LNCAP (cell line): ENCODE measurements at regions not wholly inside any gene's neighbourhood (a gene's known extent, or its start where the extent isn't known, plus 50 kb on each side); places are given as distances from the start of the nearest gene placed in this dataset.

Experiments
- TF ChIP-seq, protein P1 (sequence below): fragments of 450-650 bp; IDR thresholded peaks from 2 replicates; pipeline ENCODE4 v1.5.1; 2017; ENCODE audit warnings: mild to moderate bottlenecking

DNA sequence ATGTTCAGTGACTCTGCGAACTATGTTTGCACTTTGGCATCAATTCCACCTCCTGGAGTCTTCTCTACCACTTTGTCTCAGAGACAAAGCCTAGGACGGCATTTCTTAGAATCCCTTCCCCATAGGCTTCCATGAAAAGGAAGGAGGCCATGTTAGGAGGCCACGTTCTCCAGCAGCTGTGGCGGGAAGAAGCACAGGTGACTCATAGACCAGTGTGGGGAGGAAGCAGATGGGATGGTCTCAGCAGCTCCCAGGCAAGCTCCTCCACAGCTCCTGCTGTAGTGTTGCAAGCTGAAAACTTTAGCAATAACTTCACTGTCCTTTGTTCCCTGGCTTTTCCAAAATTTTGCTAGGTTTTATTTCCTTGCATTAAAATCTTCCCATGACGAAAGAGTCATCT lies 781.3 kb upstream of the ID2 start:
- TF ChIP-seq, protein P1, sequence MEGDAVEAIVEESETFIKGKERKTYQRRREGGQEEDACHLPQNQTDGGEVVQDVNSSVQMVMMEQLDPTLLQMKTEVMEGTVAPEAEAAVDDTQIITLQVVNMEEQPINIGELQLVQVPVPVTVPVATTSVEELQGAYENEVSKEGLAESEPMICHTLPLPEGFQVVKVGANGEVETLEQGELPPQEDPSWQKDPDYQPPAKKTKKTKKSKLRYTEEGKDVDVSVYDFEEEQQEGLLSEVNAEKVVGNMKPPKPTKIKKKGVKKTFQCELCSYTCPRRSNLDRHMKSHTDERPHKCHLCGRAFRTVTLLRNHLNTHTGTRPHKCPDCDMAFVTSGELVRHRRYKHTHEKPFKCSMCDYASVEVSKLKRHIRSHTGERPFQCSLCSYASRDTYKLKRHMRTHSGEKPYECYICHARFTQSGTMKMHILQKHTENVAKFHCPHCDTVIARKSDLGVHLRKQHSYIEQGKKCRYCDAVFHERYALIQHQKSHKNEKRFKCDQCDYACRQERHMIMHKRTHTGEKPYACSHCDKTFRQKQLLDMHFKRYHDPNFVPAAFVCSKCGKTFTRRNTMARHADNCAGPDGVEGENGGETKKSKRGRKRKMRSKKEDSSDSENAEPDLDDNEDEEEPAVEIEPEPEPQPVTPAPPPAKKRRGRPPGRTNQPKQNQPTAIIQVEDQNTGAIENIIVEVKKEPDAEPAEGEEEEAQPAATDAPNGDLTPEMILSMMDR: no peak

DNA sequence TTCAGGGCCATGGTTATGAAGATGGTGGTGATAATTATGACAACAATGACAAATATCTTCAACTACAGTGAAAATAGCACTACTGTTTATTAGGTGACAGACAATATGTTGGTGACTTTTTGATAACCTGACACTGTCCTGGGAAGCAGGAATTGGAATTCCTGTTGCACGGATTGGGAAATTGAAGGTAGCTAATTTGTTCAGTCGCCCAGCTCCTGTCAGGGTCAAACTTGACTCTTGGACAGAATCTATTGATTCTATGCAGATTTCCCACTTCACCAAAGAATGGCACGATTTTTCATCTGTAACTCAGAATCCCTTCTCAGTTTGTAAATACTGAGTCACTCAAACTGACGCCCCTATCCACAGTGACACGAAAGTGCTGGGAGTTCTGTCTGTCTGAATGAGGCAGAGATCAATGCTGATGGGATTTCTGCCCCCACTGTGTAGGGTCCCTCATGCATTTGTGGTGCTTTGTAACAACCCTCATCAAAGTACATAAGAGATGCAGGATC lies 779.5 kb upstream of the ID2 start:
- TF ChIP-seq, protein P1: no peak

GRCh38 chr2:7904319-7904718 lies 777.5 kb upstream of the ID2 start:
- TF ChIP-seq, protein P1: no peak

GRCh38 chr2:7905756-7906155 lies 776.1 kb upstream of the ID2 start:
- TF ChIP-seq, protein P1: no peak

DNA sequence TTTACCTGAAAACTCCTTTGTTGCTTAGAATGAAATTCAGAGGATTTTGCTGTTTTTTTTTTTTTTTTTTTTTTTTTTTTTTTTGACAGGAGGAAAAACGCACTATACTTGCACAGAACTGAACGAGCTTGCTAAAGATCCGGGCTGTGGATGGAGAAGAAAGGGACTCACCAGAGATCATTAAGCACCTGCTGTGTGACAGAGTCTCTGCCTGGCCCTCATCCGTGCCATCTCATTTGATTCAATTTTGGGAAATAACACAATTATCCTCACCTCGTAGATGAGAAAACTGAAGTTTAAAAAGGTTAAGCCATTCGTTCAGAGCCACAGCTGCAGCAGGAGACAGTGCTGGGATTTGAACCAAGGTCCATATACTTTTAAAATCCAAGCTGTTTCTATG lies 775.4 kb upstream of the ID2 start:
- TF ChIP-seq, protein P1: no peak

DNA sequence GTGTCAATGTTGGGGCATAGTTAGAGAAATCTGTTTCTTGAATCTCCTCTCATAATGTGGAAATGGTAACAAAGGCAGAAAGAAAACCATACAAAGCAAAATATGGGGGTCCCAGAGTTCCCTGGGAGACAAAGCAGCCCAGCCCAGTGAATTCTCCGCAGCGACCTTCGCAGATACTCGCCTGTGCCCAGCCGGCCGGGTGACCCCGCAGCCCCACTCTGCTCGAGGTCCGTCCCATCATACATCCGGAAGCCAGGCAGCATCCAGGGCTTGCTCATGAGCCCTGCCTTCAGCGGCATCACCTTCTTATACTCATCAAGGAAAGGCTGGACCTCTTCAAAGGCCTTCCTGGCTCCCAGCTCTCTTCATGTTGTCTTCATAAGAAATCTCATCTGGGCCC lies 774.8 kb upstream of the ID2 start:
- TF ChIP-seq, protein P1: no peak

GRCh38 chr2:7910752-7911151 lies 771.1 kb upstream of the ID2 start:
- TF ChIP-seq, protein P1: no peak

DNA sequence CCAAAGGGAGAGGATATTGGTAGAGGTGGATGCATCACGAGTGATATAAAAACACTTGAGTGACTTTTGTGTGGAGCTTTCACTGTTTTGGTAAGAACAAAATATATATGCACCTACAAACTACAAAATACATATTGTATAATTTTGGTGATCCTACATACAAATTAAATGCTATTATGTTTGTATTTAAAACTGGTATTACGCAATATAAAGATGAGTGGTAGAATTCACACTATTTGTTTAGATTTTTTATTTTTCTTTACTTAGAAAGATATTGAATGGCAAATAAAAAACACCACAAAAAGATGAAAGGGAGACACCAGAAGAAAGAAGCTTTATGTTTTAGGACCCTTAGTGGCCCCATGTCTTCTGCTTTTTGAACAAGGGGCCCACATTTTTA lies 770.7 kb upstream of the ID2 start:
- TF ChIP-seq, protein P1: no peak
